ENCODE measurements at regions not wholly inside any gene's neighbourhood (a gene's known extent, or its start where the extent isn't known, plus 50 kb on each side); places are given as distances from the start of the nearest gene placed in this dataset.

DNA sequence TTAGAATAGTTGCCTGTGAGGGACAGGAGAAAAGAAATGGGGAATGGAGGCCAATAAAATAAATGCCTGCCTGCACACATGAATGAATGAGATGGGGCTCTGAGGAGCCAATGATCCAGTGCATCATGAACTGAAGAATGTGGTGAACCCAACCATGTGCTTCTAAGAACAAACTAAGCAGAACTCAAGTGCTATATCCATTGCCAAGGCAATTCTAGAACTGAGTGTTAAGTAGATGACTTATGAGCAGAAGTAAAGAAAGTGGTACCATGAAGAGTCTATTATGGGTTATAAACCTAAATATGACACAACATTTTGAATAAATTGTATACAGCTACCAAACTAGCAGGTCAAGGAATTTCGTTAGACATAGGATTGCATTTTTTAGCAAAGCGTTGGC, 186.1 kb downstream of the KATNAL1 start:
- ChIA-PET POLR2A (no interaction called here), CTCF (no interaction called here)
- no peak overlapping the region for H3K27ac ChIP-seq (ENCODE audit: low read length)
- H3K4me1 ChIP-seq (ENCODE audit: control insufficient read depth, insufficient read depth, low read length): no peaks in the 10 kb centered on the region
- intact Hi-C loops (cut with micrococcal nuclease; ENCODE audit: unreplicated experiment): no loop called here
- no peak overlapping the region for H3K4me3 ChIP-seq (ENCODE audit: low read depth in 2 of 2, low read length in 2 of 2)
- H3K36me3 ChIP-seq (ENCODE audit: control insufficient read depth, insufficient read depth, low read length): no peaks in the 10 kb centered on the region
- no TSS peak for BruUV-seq (replicated peaks)
- TF ChIP-seq TCF7L2 (IDR thresholded peaks at IDR 0.05; ENCODE audit: low read depth, low read length): no peak
- no peak for TF ChIP-seq SIN3A (IDR thresholded peaks at IDR 0.05; ENCODE audit: borderline replicate concordance, insufficient read depth, low read depth, low read length)
- no peak for TF ChIP-seq CTCF (IDR thresholded peaks at IDR 0.05)
- TF ChIP-seq POLR2AphosphoS5 (IDR thresholded peaks at IDR 0.05; ENCODE audit: low read depth, low read length): no peak
- TF ChIP-seq, protein P1, sequence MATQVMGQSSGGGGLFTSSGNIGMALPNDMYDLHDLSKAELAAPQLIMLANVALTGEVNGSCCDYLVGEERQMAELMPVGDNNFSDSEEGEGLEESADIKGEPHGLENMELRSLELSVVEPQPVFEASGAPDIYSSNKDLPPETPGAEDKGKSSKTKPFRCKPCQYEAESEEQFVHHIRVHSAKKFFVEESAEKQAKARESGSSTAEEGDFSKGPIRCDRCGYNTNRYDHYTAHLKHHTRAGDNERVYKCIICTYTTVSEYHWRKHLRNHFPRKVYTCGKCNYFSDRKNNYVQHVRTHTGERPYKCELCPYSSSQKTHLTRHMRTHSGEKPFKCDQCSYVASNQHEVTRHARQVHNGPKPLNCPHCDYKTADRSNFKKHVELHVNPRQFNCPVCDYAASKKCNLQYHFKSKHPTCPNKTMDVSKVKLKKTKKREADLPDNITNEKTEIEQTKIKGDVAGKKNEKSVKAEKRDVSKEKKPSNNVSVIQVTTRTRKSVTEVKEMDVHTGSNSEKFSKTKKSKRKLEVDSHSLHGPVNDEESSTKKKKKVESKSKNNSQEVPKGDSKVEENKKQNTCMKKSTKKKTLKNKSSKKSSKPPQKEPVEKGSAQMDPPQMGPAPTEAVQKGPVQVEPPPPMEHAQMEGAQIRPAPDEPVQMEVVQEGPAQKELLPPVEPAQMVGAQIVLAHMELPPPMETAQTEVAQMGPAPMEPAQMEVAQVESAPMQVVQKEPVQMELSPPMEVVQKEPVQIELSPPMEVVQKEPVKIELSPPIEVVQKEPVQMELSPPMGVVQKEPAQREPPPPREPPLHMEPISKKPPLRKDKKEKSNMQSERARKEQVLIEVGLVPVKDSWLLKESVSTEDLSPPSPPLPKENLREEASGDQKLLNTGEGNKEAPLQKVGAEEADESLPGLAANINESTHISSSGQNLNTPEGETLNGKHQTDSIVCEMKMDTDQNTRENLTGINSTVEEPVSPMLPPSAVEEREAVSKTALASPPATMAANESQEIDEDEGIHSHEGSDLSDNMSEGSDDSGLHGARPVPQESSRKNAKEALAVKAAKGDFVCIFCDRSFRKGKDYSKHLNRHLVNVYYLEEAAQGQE (IDR thresholded peaks at IDR 0.05; ENCODE audit: insufficient read depth in 1 of 2, low read depth in 2 of 2, low read length in 1 of 2): no peak
- no peak for ATAC-seq
- no peak for DNase-seq (ENCODE audit: low read depth, low spot score)
- in situ Hi-C loops (cut with HindIII; ENCODE audit: low pct_unique_long_range_greater_than_20kb, low sequenced_read_pairs): no loop called here
- no peaks in the 10 kb centered on the region for H3K27me3 ChIP-seq (ENCODE audit: control insufficient read depth, insufficient read depth, low read length)
- no peaks in the 10 kb centered on the region for H3K9me3 ChIP-seq (ENCODE audit: control insufficient read depth, insufficient read depth, low read depth, low read length)

GRCh38 chr13:30120133-30120822, 187.1 kb downstream of the KATNAL1 start:
- Histone ChIP-seq H3K4me1 (ENCODE audit: control insufficient read depth, insufficient read depth, low read length) (no peaks in the 10 kb centered on the region), H3K27ac (ENCODE audit: low read length) (no peak overlapping the region), H3K36me3 (ENCODE audit: control insufficient read depth, insufficient read depth, low read length) (no peaks in the 10 kb centered on the region), H3K9me3 (ENCODE audit: control insufficient read depth, insufficient read depth, low read depth, low read length) (no peaks in the 10 kb centered on the region), H3K27me3 (ENCODE audit: control insufficient read depth, insufficient read depth, low read length) (no peaks in the 10 kb centered on the region), H3K4me3 (ENCODE audit: low read depth in 2 of 2, low read length in 2 of 2) (no peak overlapping the region)
- in situ Hi-C loops (cut with HindIII; ENCODE audit: low pct_unique_long_range_greater_than_20kb, low sequenced_read_pairs) (no loop called here), intact Hi-C loops (cut with micrococcal nuclease; ENCODE audit: unreplicated experiment) (no loop called here)
- ChIA-PET POLR2A (no interaction called here), CTCF (no interaction called here)
- BruUV-seq (replicated peaks): no TSS peak
- DNase-seq (ENCODE audit: low read depth, low spot score) (no peak), ATAC-seq (no peak)
- TF ChIP-seq, protein P1 (IDR thresholded peaks at IDR 0.05; ENCODE audit: insufficient read depth in 1 of 2, low read depth in 2 of 2, low read length in 1 of 2): no peak
- TF ChIP-seq POLR2AphosphoS5 (IDR thresholded peaks at IDR 0.05; ENCODE audit: low read depth, low read length): no peak
- TF ChIP-seq SIN3A (IDR thresholded peaks at IDR 0.05; ENCODE audit: borderline replicate concordance, insufficient read depth, low read depth, low read length): no peak
